IMR-90 (cell line): ENCODE measurements at regions not wholly inside any gene's neighbourhood (a gene's known extent, or its start where the extent isn't known, plus 50 kb on each side); places are given as distances from the start of the nearest gene placed in this dataset.

Experiments
- ATAC-seq: fragments of 200-7000 bp; cut with Tn5 transposase; 2 replicates; pipeline ENCODE4 v1.9.1; 2020; ENCODE audit warnings: low read depth, mild to moderate bottlenecking, moderate library complexity
- BruUV-seq: library from RNA; stranded (reverse); fragments of 400-500 nt; replicated peaks from 2 replicates; lab custom pipeline; 2021; lab: Mats Ljungman, UMichigan
- CTCF ChIA-PET: fragments of 300-600 bp; formaldehyde crosslinking; extraction: SDS; loops from one replicate; lab custom pipeline; 2021; ENCODE audit warnings: antibody characterized with exemption; lab: Yijun Ruan, JAX
- POLR2A ChIA-PET: fragments of 300-600 bp; sonication (Branson Sonifier 250); formaldehyde crosslinking; loops from one replicate; lab custom pipeline; 2022; ENCODE audit warnings: antibody characterized with exemption; ENCODE audit not compliant: unreplicated experiment; lab: Charles Lee
- DNase-seq: peaks from one replicate; pipeline ENCODE4 v3.0.0; 2013
- H2AFZ ChIP-seq: replicated peaks from 2 replicates; pipeline ENCODE3; 2013; ENCODE audit warnings: low read length, mild to moderate bottlenecking; ENCODE audit not compliant: poor library complexity
- H2AK5ac ChIP-seq: 2 replicates; pipeline ENCODE4 v1.6.1; 2013; ENCODE audit warnings: low read depth, low read length, inconsistent platforms
- H2AK9ac ChIP-seq: replicated peaks from 2 replicates; pipeline ENCODE3; 2013; ENCODE audit warnings: mild to moderate bottlenecking, low read depth, low read length, moderate library complexity; ENCODE audit not compliant: poor library complexity
- H2BK120ac ChIP-seq: 2 replicates; pipeline ENCODE4 v1.6.1; 2013; ENCODE audit warnings: low read depth, low read length, inconsistent platforms
- H2BK15ac ChIP-seq: 3 replicates; pipeline ENCODE4 v1.6.1; 2013; ENCODE audit warnings: low read depth, low read length, inconsistent platforms
- H2BK20ac ChIP-seq: 2 replicates; pipeline ENCODE4 v1.6.1; 2013; ENCODE audit warnings: low read depth, mild to moderate bottlenecking, inconsistent platforms, low read length, moderate library complexity
- H2BK5ac ChIP-seq: 2 replicates; pipeline ENCODE4 v1.6.1; 2013; ENCODE audit warnings: mild to moderate bottlenecking, low read depth, low read length, inconsistent platforms; ENCODE audit not compliant: poor library complexity, severe bottlenecking
- H3K14ac ChIP-seq: replicated peaks from 2 replicates; pipeline ENCODE4 v1.6.1; 2013; ENCODE audit warnings: low read depth, low read length, inconsistent platforms
- H3K18ac ChIP-seq: 2 replicates; pipeline ENCODE4 v1.6.1; 2013; ENCODE audit warnings: low read depth, low read length, control low read depth
- H3K23ac ChIP-seq: 2 replicates; pipeline ENCODE4 v1.6.1; 2013; ENCODE audit warnings: low read depth, low read length, inconsistent platforms
- H3K27ac ChIP-seq: 2 replicates; pipeline ENCODE4 v1.5.1; 2013; ENCODE audit warnings: mild to moderate bottlenecking, control low read depth, low read length; ENCODE audit not compliant: insufficient read depth
- H3K27me3 ChIP-seq: 2 replicates; pipeline ENCODE4 v1.6.1; 2013; ENCODE audit warnings: low read length; ENCODE audit not compliant: control insufficient read depth, insufficient read depth
- H3K36me3 ChIP-seq: 2 replicates; pipeline ENCODE4 v1.6.1; 2013; ENCODE audit warnings: low read length, mixed read lengths; ENCODE audit not compliant: control insufficient read depth, insufficient read depth
- H3K4ac ChIP-seq: 2 replicates; pipeline ENCODE4 v1.6.1; 2013; ENCODE audit warnings: low read depth, low read length, inconsistent platforms
- H3K4me1 ChIP-seq: 2 replicates; pipeline ENCODE4 v1.6.1; 2013; ENCODE audit warnings: low read length, mixed read lengths; ENCODE audit not compliant: control insufficient read depth, insufficient read depth
- H3K4me2 ChIP-seq: 2 replicates; pipeline ENCODE4 v1.6.1; 2013; ENCODE audit warnings: low read depth, mild to moderate bottlenecking, control low read depth, low read length, moderate library complexity
- H3K4me3 ChIP-seq: 2 replicates; pipeline ENCODE4 v1.5.1; 2013; ENCODE audit warnings: low read depth, mild to moderate bottlenecking, control low read depth, low read length, moderate library complexity; ENCODE audit not compliant: insufficient read depth
- H3K56ac ChIP-seq: 2 replicates; pipeline ENCODE4 v1.6.1; 2013; ENCODE audit warnings: low read length, inconsistent platforms; ENCODE audit not compliant: insufficient read depth; ENCODE audit errors: extremely low read depth
- H3K79me1 ChIP-seq, 2 experiments: 2 replicates each; pipeline ENCODE4 v1.6.1; 2013; ENCODE audit warnings: low read length in 2 of 2, inconsistent platforms in 1 of 2, low read depth in 1 of 2
- H3K9ac ChIP-seq: 2 replicates; pipeline ENCODE4 v1.6.1; 2013; ENCODE audit warnings: low read depth, low read length, control low read depth
- H3K9me1 ChIP-seq: 2 replicates; pipeline ENCODE4 v1.6.1; 2013; ENCODE audit warnings: low read length, inconsistent platforms; ENCODE audit not compliant: insufficient read depth
- H3K9me3 ChIP-seq: 2 replicates; pipeline ENCODE4 v1.6.1; 2013; ENCODE audit warnings: low read length; ENCODE audit not compliant: control insufficient read depth, insufficient read depth
- H4K20me1 ChIP-seq: 2 replicates; pipeline ENCODE4 v1.6.1; 2013; ENCODE audit warnings: low read length, inconsistent platforms; ENCODE audit not compliant: insufficient read depth
- H4K5ac ChIP-seq: 2 replicates; pipeline ENCODE4 v1.6.1; 2013; ENCODE audit warnings: mild to moderate bottlenecking, low read depth, low read length, control low read depth
- H4K8ac ChIP-seq, 2 experiments: 2 replicates each; pipeline ENCODE4 v1.6.1; 2013; ENCODE audit warnings: low read depth in 2 of 2, low read length in 2 of 2, control low read depth in 1 of 2, inconsistent platforms in 1 of 2
- H4K91ac ChIP-seq: 2 replicates; pipeline ENCODE4 v1.6.1; 2013; ENCODE audit warnings: low read depth, low read length, inconsistent platforms; ENCODE audit not compliant: insufficient read depth
- RAD21 ChIP-seq: IDR thresholded peaks from 2 replicates; pipeline ENCODE4 v1.6.1; 2012; ENCODE audit warnings: low read length, improper control_type of control experiment
- WGBS, 2 experiments: methylation state at CpG; one replicate each; pipeline versions ENCODE4 v1.1.5 to v1.1.7; 2013; ENCODE audit warnings: missing lambda C conversion rate in 2 of 2; ENCODE audit not compliant: insufficient read length in 1 of 2; ENCODE audit errors: extremely low coverage in 2 of 2; 5-methylcytosine and 5-hydroxymethylcytosine counted together
- dilution Hi-C: fragments of 300-500 bp; cut with HindIII; formaldehyde crosslinking; loops from one replicate; pipeline ENCODE4 v1.14.3; 2018; ENCODE audit warnings: low sequenced_read_pairs; ENCODE audit not compliant: unreplicated experiment
- in situ Hi-C: fragments of 300-500 bp; cut with MboI; formaldehyde crosslinking; loops from 3 replicates; pipeline ENCODE4 v1.14.3; 2019; ENCODE audit warnings: low sequenced_read_pairs, inconsistent platforms, mixed read lengths
- intact Hi-C: fragments of 100-400 bp; cut with micrococcal nuclease; formaldehyde crosslinking; loops from 2 replicates; pipeline ENCODE4 v1.10.0; 2022
- TF ChIP-seq, protein P1 (sequence below): fragments of 150-350 bp; IDR thresholded peaks from 2 replicates; pipeline ENCODE4 v1.6.1; 2016; ENCODE audit warnings: low read depth, mild to moderate bottlenecking, low read length, moderate library complexity, borderline replicate concordance
- TF ChIP-seq, protein P2 (sequence below): fragments of 150-350 bp; IDR thresholded peaks from 2 replicates; pipeline ENCODE4 v1.6.1; 2017; ENCODE audit warnings: mild to moderate bottlenecking, antibody characterized with exemption, low read length, low read depth

DNA sequence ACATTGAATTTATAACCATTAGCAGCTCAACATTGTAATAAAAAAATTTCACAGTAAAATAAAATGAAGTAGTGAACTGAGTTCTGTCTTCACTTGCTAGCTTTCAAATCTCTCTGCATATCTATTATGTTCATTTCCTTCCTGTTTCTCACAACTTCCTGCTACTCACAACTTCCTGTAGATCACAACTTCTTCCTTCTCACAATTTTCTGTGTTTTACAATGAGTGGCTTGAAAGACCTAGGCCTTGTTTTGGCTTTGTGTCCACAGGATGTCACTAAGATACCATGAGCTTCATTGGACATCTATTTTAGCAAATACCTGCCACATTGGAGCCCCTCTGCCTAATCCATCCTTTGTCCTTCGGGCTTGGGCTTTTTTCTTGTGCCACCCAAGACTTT is 480.3 kb upstream of the ADAMTS16 start:
- peaks cover 18% of the 10 kb centered on the region for H3K9me3 ChIP-seq
- H3K4me3 ChIP-seq = no peak overlapping the region
- dilution Hi-C loops (no loop called here), intact Hi-C loops (no loop called here), in situ Hi-C loops (no loop called here)
- no peaks in the 10 kb centered on the region for H3K79me1 ChIP-seq
- DNase-seq (no peak), ATAC-seq (no peak)
- H3K56ac ChIP-seq = no peak overlapping the region
- no peak overlapping the region for H3K14ac ChIP-seq
- H3K27me3 ChIP-seq = no peaks in the 10 kb centered on the region
- H3K23ac ChIP-seq = no peak overlapping the region
- H4K91ac ChIP-seq = no peak overlapping the region
- TF ChIP-seq, protein P1, sequence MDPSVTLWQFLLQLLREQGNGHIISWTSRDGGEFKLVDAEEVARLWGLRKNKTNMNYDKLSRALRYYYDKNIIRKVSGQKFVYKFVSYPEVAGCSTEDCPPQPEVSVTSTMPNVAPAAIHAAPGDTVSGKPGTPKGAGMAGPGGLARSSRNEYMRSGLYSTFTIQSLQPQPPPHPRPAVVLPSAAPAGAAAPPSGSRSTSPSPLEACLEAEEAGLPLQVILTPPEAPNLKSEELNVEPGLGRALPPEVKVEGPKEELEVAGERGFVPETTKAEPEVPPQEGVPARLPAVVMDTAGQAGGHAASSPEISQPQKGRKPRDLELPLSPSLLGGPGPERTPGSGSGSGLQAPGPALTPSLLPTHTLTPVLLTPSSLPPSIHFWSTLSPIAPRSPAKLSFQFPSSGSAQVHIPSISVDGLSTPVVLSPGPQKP = no peak
- TF ChIP-seq, protein P2, sequence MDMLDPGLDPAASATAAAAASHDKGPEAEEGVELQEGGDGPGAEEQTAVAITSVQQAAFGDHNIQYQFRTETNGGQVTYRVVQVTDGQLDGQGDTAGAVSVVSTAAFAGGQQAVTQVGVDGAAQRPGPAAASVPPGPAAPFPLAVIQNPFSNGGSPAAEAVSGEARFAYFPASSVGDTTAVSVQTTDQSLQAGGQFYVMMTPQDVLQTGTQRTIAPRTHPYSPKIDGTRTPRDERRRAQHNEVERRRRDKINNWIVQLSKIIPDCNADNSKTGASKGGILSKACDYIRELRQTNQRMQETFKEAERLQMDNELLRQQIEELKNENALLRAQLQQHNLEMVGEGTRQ = no peak
- no peak for TF ChIP-seq RAD21
- no peak overlapping the region for H3K9ac ChIP-seq
- H2BK20ac ChIP-seq = no peak overlapping the region
- no peaks in the 10 kb centered on the region for H3K9me1 ChIP-seq
- no peak overlapping the region for H2BK5ac ChIP-seq
- H2BK15ac ChIP-seq = no peak overlapping the region
- H3K4me2 ChIP-seq = no peak overlapping the region
- no peak overlapping the region for H2BK120ac ChIP-seq
- no peak overlapping the region for H2AK5ac ChIP-seq
- no peaks in the 10 kb centered on the region for H3K36me3 ChIP-seq
- no peaks in the 10 kb centered on the region for H4K20me1 ChIP-seq
- no peak overlapping the region for H4K8ac ChIP-seq
- H3K4me1 ChIP-seq = no peaks in the 10 kb centered on the region
- POLR2A ChIA-PET = no interaction called here
- H3K18ac ChIP-seq = no peak overlapping the region
- H3K27ac ChIP-seq = no peak overlapping the region
- H4K5ac ChIP-seq = no peak overlapping the region
- H3K4ac ChIP-seq = no peak overlapping the region
- H2AK9ac ChIP-seq = no peak overlapping the region
- CTCF ChIA-PET = no interaction called here
- BruUV-seq = no TSS peak
- WGBS, 2 experiments = no CpG with 5 or more reads among the region's 1 CpG
- H2AFZ ChIP-seq = no peak overlapping the region
